PC-9 (cell line): ENCODE measurements at regions not wholly inside any gene's neighbourhood (a gene's known extent, or its start where the extent isn't known, plus 50 kb on each side); places are given as distances from the start of the nearest gene placed in this dataset.

ENCODE experiments used
- BruUV-seq: library from RNA; stranded (reverse); fragments of 400-500 nt; replicated peaks from 2 replicates; lab custom pipeline; 2021; lab: Mats Ljungman, UMichigan
- CTCF ChIA-PET: fragments of 300-600 bp; sonication (Branson Sonifier 250); formaldehyde crosslinking; loops from one replicate; lab custom pipeline; 2022; ENCODE audit warnings: antibody characterized with exemption; lab: Charles Lee
- POLR2A ChIA-PET: fragments of 300-600 bp; sonication (Branson Sonifier 250); formaldehyde crosslinking; loops from one replicate; lab custom pipeline; 2022; ENCODE audit warnings: antibody characterized with exemption; ENCODE audit not compliant: unreplicated experiment; lab: Charles Lee
- DNase-seq, 2 experiments: peaks; one replicate each; pipeline versions ENCODE4 v3.0.0 to v3.0.0-alpha.2; 2015 to 2022; ENCODE audit warnings: mixed read lengths in 1 of 2
- H2AFZ ChIP-seq: fragments of 200-600 bp; sonication (generic); 2 replicates; pipeline ENCODE4 v1.8.1; 2017; ENCODE audit warnings: antibody characterized with exemption
- H3F3A ChIP-seq: fragments of 200-600 bp; sonication (generic); 2 replicates; pipeline ENCODE4 v1.8.1; 2017; ENCODE audit warnings: antibody characterized with exemption, mild to moderate bottlenecking, low read depth; ENCODE audit not compliant: insufficient read depth
- H3K27ac ChIP-seq: fragments of 200-600 bp; sonication (generic); 2 replicates; pipeline ENCODE4 v1.6.1; 2016; ENCODE audit warnings: mixed run types
- H3K27me3 ChIP-seq: fragments of 200-600 bp; sonication (generic); 2 replicates; pipeline ENCODE4 v1.6.1; 2016; ENCODE audit warnings: low read depth, mixed run types; ENCODE audit not compliant: insufficient read depth
- H3K36me3 ChIP-seq: fragments of 200-600 bp; sonication (generic); 2 replicates; pipeline ENCODE4 v1.6.1; 2016; ENCODE audit warnings: low read depth, mixed run types
- H3K4me1 ChIP-seq: fragments of 200-600 bp; sonication (generic); replicated peaks from 2 replicates; pipeline ENCODE4 v1.6.1; 2016; ENCODE audit warnings: mixed run types; ENCODE audit not compliant: insufficient read depth
- H3K4me2 ChIP-seq: fragments of 200-600 bp; sonication (generic); 2 replicates; pipeline ENCODE4 v1.6.1; 2017; ENCODE audit warnings: mixed run types
- H3K4me3 ChIP-seq: fragments of 200-600 bp; sonication (generic); 2 replicates; pipeline ENCODE4 v1.6.1; 2016; ENCODE audit warnings: mixed run types
- H3K79me2 ChIP-seq: fragments of 200-600 bp; sonication (generic); 2 replicates; pipeline ENCODE4 v1.6.1; 2017; ENCODE audit warnings: low read depth, mixed run types
- H3K9me2 ChIP-seq: fragments of 200-600 bp; sonication (generic); 2 replicates; pipeline ENCODE4 v1.8.1; 2017; ENCODE audit warnings: mild to moderate bottlenecking; ENCODE audit not compliant: insufficient read depth
- H3K9me3 ChIP-seq: fragments of 200-600 bp; sonication (generic); 2 replicates; pipeline ENCODE4 v1.8.1; 2016; ENCODE audit warnings: low read depth; ENCODE audit not compliant: insufficient read depth
- H4K20me1 ChIP-seq: fragments of 200-600 bp; sonication (generic); 2 replicates; pipeline ENCODE4 v1.8.1; 2017; ENCODE audit not compliant: insufficient read depth
- CTCF ChIP-seq: fragments of 200-600 bp; sonication (generic); conservative IDR thresholded peaks from 2 replicates; pipeline ENCODE4 v1.6.1; 2017; ENCODE audit warnings: mixed run types, antibody characterized with exemption, mild to moderate bottlenecking, moderate library complexity
- EZH2 ChIP-seq: fragments of 200-600 bp; sonication (generic); IDR thresholded peaks from 2 replicates; pipeline ENCODE4 v1.8.0; 2017; ENCODE audit warnings: antibody characterized with exemption, low read depth
- intact Hi-C: fragments of 100-400 bp; cut with micrococcal nuclease; formaldehyde crosslinking; loops from one replicate; pipeline ENCODE4 v1.10.0; 2022; ENCODE audit not compliant: unreplicated experiment

- Histone ChIP-seq H3K79me2 (no peaks in the 10 kb centered on the region), H4K20me1 (no peaks in the 10 kb centered on the region), H3K27ac (no peak overlapping the region), H3K4me2 (no peak overlapping the region), H3K4me1 (no peaks in the 10 kb centered on the region), H3K9me3 (no peaks in the 10 kb centered on the region), H3K9me2 (no peaks in the 10 kb centered on the region), H3F3A (no peaks in the 10 kb centered on the region), H3K36me3 (no peaks in the 10 kb centered on the region), H2AFZ (no peak overlapping the region), H3K4me3 (no peak overlapping the region), H3K27me3 (no peaks in the 10 kb centered on the region)
- ChIA-PET CTCF (no interaction called here), POLR2A (no interaction called here)
- intact Hi-C loops = no loop called here
- no TSS peak for BruUV-seq
- DNase-seq = no peak
- no peak for TF ChIP-seq CTCF
- TF ChIP-seq EZH2 = no peak
These were observed 713.6 kb downstream of the QKI start for GRCh38 chr6:164128101-164128500.

DNA sequence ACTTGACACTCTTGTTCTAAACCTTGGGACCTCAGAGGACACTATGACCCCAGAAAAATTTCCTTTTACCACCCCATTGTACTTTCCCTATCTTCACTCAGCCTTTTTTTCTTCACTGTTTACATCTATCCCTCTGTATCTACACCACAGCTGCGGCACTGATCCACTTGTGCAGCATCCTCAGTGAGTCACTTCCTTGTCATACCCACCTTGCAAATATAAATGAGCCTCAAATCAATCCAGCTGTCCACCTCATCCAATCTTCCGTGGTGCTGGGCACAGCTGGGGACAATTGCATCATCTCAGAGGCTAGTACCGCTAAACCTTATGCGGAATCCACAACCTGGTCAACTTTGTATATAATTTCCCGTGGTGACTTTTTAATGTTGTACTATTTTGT, 710.5 kb downstream of the QKI start:
- Histone ChIP-seq H3K9me2 (no peaks in the 10 kb centered on the region), H3K4me2 (no peak overlapping the region), H4K20me1 (no peaks in the 10 kb centered on the region), H3K27me3 (no peaks in the 10 kb centered on the region), H2AFZ (no peak overlapping the region), H3F3A (no peaks in the 10 kb centered on the region), H3K4me1 (no peaks in the 10 kb centered on the region), H3K36me3 (no peaks in the 10 kb centered on the region), H3K9me3 (no peaks in the 10 kb centered on the region), H3K4me3 (no peak overlapping the region), H3K27ac (no peak overlapping the region), H3K79me2 (no peaks in the 10 kb centered on the region)
- intact Hi-C loops = no loop called here
- TF ChIP-seq CTCF = no peak
- ChIA-PET POLR2A (no interaction called here), CTCF (no interaction called here)
- no TSS peak for BruUV-seq
- DNase-seq = no peak

GRCh38 chr6:164124473-164124872, 710.0 kb downstream of the QKI start:
- no peak for DNase-seq
- intact Hi-C loops = no loop called here
- Histone ChIP-seq H3K9me2 (no peaks in the 10 kb centered on the region), H3K27me3 (no peaks in the 10 kb centered on the region), H3K79me2 (no peaks in the 10 kb centered on the region), H3K4me3 (no peak overlapping the region), H4K20me1 (no peaks in the 10 kb centered on the region), H2AFZ (no peak overlapping the region), H3K36me3 (no peaks in the 10 kb centered on the region), H3K27ac (no peak overlapping the region), H3K4me2 (no peak overlapping the region), H3K9me3 (no peaks in the 10 kb centered on the region), H3F3A (no peaks in the 10 kb centered on the region), H3K4me1 (no peaks in the 10 kb centered on the region)
- ChIA-PET CTCF (no interaction called here), POLR2A (no interaction called here)
- TF ChIP-seq CTCF (no peak), EZH2 (no peak)
- no TSS peak for BruUV-seq
